Colonic mucosa (tissue), 4 donors: ENCODE measurements at regions not wholly inside any gene's neighbourhood (a gene's known extent, or its start where the extent isn't known, plus 50 kb on each side); places are given as distances from the start of the nearest gene placed in this dataset.

Experiments used
- DNase-seq: peaks from one replicate; pipeline ENCODE4 v3.0.0-alpha.2; 2020
- H3K27ac ChIP-seq: fragments of 200-600 bp; one replicate; pipeline ENCODE4 v1.8.0; 2021
- H3K27me3 ChIP-seq: fragments of 200-600 bp; one replicate; pipeline ENCODE4 v1.8.0; 2021
- H3K36me3 ChIP-seq: fragments of 200-600 bp; one replicate; pipeline ENCODE4 v1.8.0; 2021
- H3K4me1 ChIP-seq: fragments of 200-600 bp; one replicate; pipeline ENCODE4 v1.8.0; 2021; ENCODE audit warnings: mild to moderate bottlenecking
- H3K4me3 ChIP-seq: fragments of 200-600 bp; one replicate; pipeline ENCODE4 v1.8.0; 2021
- H3K9ac ChIP-seq, 2 donors: one replicate each; pipeline ENCODE4 v1.7.0; 2013; ENCODE audit warnings: control low read depth in 2 of 2, low read depth in 2 of 2, low read length in 2 of 2
- H3K9me3 ChIP-seq: fragments of 200-600 bp; one replicate; pipeline ENCODE4 v1.8.0; 2021
- intact Hi-C: fragments of 100-400 bp; cut with DNase I; formaldehyde crosslinking; loops from one replicate; pipeline ENCODE4 v1.14.1; 2022
- TF ChIP-seq, protein P1 (sequence below): fragments of 200-600 bp; IDR thresholded peaks from one replicate; pipeline ENCODE4 v1.8.0; 2022; ENCODE audit warnings: antibody characterized with exemption, mild to moderate bottlenecking
- donor health status: healthy.
- donor health status: DM: no; HTN: no; CAD: no.
- donor health status: DM: no; HTN: no; CAD: no.

DNA sequence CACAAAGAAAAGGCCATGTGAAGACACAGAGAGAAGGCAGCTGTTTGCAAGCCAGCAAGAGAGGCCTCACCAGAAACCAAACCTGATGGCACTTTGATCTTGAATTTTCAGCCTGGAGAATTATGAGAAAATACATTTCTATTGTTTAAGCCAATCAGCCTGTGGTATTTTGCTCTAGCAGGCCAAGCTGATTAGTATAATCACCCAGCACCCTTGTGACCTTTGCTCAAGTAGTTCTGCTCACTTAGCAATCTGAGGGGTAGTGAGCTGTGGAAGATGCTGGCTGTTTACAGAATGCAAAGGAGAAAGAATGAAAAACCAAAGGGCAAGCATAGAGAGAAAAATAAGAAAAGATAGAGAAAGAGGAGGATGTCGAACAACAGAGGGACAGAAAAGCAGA, 396.4 kb upstream of the BOD1L1 start:
- Histone ChIP-seq H3K9me3 (no peaks in the 10 kb centered on the region), H3K4me3 (no peak overlapping the region), H3K9ac (no peak overlapping the region), H3K27ac (no peak overlapping the region), H3K4me1 (no peaks in the 10 kb centered on the region), H3K36me3 (no peaks in the 10 kb centered on the region), H3K27me3 (no peaks in the 10 kb centered on the region)
- DNase-seq, result no peak
- TF ChIP-seq, protein P1, sequence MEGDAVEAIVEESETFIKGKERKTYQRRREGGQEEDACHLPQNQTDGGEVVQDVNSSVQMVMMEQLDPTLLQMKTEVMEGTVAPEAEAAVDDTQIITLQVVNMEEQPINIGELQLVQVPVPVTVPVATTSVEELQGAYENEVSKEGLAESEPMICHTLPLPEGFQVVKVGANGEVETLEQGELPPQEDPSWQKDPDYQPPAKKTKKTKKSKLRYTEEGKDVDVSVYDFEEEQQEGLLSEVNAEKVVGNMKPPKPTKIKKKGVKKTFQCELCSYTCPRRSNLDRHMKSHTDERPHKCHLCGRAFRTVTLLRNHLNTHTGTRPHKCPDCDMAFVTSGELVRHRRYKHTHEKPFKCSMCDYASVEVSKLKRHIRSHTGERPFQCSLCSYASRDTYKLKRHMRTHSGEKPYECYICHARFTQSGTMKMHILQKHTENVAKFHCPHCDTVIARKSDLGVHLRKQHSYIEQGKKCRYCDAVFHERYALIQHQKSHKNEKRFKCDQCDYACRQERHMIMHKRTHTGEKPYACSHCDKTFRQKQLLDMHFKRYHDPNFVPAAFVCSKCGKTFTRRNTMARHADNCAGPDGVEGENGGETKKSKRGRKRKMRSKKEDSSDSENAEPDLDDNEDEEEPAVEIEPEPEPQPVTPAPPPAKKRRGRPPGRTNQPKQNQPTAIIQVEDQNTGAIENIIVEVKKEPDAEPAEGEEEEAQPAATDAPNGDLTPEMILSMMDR, result no peak
- intact Hi-C loops, result no loop called here

DNA sequence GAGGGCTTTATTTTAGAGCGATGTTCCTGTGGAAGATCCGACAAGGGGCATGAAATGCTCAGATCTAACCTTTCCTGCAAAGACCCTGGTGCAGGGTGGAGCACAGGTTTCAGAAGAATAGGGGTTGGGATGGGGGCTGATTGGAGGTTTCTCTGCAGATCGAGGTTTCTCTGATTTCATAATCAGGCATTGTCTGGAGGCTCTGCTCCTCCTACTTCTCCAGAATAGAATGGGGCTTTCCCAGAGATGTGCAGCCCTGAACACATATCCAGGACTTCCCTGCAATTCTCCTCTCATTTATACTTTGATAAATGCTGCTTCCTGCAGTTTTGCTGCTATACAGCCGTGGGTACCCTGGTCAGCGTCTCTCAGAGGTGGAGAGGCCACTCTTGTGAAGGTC, 397.6 kb upstream of the BOD1L1 start:
- Histone ChIP-seq H3K4me3 (no peak overlapping the region), H3K27me3 (no peaks in the 10 kb centered on the region), H3K27ac (no peak overlapping the region), H3K9ac (no peak overlapping the region), H3K36me3 (no peaks in the 10 kb centered on the region), H3K4me1 (no peaks in the 10 kb centered on the region), H3K9me3 (no peaks in the 10 kb centered on the region)
- TF ChIP-seq, protein P1, result no peak
- intact Hi-C loops, result no loop called here
- DNase-seq, result no peak

DNA sequence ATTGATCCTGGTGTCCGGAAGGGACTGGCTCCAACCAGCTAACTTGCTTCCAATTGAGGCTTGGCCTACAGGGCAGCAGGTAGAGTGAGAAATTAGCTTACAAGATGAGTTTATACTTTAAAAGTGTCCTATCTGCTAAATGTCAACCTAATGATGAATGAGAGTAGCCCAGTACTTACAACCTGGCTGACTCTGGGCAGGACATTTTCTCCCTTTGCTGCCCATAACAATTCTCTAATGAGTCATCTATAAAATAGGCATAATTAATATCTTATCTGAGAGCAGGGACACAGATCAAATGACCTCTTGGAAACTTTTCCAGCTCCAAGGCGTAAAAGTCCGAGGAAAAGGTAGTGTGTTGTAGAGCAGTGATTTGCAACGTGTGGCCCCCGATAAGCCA, 398.4 kb upstream of the BOD1L1 start:
- H3K27ac ChIP-seq, result no peak overlapping the region
- TF ChIP-seq, protein P1, result no peak
- no peaks in the 10 kb centered on the region for H3K27me3 ChIP-seq

DNA sequence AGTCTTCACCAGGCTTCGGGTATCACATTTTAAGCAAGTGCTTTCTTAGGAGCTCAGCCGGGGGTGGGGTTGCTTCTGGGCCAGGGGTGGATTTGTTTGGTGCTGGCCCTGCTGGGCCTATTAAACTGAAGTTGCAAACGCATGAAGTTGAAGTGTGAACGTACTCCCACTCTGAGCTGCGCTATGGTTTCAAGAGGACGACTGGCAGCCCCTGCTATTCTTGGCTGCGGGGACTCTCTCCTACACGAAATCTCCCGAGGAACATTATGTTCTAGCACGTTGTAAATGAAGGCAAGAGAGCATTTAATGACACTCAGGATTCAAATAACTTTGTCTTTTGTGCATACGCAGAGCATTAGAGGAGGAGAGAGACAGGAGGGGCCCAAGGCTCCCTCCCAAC, 401.3 kb upstream of the BOD1L1 start:
- TF ChIP-seq, protein P1, result no peak
- intact Hi-C loops, result no loop called here
- H3K9ac ChIP-seq, result no peak overlapping the region

More for the DNA sequence above, 398.4 kb upstream of the BOD1L1 start:
- Histone ChIP-seq H3K9me3 (no peaks in the 10 kb centered on the region), H3K36me3 (no peaks in the 10 kb centered on the region), H3K4me3 (no peak overlapping the region), H3K4me1 (no peaks in the 10 kb centered on the region), H3K9ac (no peak overlapping the region)
- intact Hi-C loops, result no loop called here
- DNase-seq, result no peak

DNA sequence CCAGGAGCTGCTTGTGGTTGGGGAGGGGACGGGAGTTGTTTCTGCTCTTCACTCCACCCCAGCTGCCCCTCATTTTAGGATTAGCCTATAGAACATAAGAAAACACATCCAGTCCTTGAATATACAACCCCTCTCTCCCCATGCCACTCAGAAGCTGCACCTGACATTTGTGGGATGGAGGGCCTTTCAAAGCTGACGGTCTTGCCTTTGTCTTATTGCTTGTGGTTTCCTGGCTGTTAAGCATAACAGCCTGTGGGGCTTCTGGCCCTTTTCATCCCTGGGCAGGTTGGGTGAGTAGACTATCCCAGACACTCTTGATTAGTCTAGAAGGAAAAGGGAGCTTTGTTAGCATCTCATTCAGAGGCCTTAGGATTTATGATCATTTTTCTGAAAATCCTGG, 407.6 kb upstream of the BOD1L1 start:
- no peak for DNase-seq
- TF ChIP-seq, protein P1, result no peak
- Histone ChIP-seq H3K9me3 (no peaks in the 10 kb centered on the region), H3K4me1 (no peaks in the 10 kb centered on the region), H3K27me3 (no peaks in the 10 kb centered on the region), H3K27ac (no peak overlapping the region), H3K9ac (no peak overlapping the region), H3K4me3 (no peak overlapping the region), H3K36me3 (no peaks in the 10 kb centered on the region)
- intact Hi-C loops, result no loop called here

More for the DNA sequence above, 401.3 kb upstream of the BOD1L1 start:
- Histone ChIP-seq H3K9me3 (no peaks in the 10 kb centered on the region), H3K4me1 (no peaks in the 10 kb centered on the region), H3K36me3 (no peaks in the 10 kb centered on the region), H3K27ac (no peak overlapping the region), H3K27me3 (no peaks in the 10 kb centered on the region), H3K4me3 (no peak overlapping the region)
- no peak for DNase-seq

DNA sequence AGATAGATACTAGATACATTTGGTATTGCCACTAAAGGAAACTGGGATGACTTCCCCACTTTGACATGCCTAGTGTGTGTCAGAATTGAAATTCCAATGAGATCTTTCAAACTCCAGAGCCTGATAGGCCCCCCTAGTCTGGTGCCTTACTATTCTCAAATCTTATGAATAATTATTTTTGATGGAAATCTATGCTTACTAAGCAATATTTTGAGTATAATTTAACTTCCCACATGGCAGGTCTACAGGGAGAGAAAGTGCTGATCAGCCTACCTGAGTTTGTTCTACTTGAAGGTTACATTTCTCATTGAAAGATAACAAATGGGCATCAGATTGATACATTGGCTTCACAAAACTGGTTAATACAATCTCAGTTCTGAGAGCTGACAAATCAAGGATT, 415.7 kb upstream of the BOD1L1 start:
- Histone ChIP-seq H3K27ac (no peak overlapping the region), H3K27me3 (no peaks in the 10 kb centered on the region), H3K9ac (no peak overlapping the region), H3K9me3 (no peaks in the 10 kb centered on the region), H3K36me3 (no peaks in the 10 kb centered on the region), H3K4me3 (no peak overlapping the region), H3K4me1 (no peaks in the 10 kb centered on the region)
- DNase-seq, result no peak
- intact Hi-C loops, result no loop called here
- TF ChIP-seq, protein P1, result no peak
